ENCODE measurements at regions not wholly inside any gene's neighbourhood (a gene's known extent, or its start where the extent isn't known, plus 50 kb on each side); places are given as distances from the start of the nearest gene placed in this dataset.

DNA sequence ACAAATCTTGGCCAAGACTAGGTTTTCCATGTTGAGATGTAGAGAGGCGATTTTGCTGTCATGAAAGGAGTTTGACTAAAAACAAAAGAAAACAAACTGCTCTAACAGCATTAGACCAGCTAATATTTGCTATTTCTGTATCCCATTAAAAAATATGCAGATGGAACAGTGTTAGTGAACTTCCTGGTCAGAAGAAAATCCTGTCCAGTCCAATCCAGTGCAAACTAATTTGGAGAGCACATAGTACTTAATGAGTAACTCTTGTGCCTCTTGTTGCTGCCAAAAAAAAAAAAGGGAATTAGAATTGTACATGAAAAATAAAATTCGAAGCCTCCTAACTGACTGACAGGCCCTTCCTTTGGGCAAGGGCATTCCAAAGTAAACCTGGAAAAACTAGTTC, 298.8 kb downstream of the ETNK1 start (continued):
- TF ChIP-seq, protein P1, sequence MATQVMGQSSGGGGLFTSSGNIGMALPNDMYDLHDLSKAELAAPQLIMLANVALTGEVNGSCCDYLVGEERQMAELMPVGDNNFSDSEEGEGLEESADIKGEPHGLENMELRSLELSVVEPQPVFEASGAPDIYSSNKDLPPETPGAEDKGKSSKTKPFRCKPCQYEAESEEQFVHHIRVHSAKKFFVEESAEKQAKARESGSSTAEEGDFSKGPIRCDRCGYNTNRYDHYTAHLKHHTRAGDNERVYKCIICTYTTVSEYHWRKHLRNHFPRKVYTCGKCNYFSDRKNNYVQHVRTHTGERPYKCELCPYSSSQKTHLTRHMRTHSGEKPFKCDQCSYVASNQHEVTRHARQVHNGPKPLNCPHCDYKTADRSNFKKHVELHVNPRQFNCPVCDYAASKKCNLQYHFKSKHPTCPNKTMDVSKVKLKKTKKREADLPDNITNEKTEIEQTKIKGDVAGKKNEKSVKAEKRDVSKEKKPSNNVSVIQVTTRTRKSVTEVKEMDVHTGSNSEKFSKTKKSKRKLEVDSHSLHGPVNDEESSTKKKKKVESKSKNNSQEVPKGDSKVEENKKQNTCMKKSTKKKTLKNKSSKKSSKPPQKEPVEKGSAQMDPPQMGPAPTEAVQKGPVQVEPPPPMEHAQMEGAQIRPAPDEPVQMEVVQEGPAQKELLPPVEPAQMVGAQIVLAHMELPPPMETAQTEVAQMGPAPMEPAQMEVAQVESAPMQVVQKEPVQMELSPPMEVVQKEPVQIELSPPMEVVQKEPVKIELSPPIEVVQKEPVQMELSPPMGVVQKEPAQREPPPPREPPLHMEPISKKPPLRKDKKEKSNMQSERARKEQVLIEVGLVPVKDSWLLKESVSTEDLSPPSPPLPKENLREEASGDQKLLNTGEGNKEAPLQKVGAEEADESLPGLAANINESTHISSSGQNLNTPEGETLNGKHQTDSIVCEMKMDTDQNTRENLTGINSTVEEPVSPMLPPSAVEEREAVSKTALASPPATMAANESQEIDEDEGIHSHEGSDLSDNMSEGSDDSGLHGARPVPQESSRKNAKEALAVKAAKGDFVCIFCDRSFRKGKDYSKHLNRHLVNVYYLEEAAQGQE (IDR thresholded peaks at IDR 0.05): no peak
- TF ChIP-seq SP1 (IDR thresholded peaks at IDR 0.05) (no peak), FOXA1 (IDR thresholded peaks at IDR 0.05) (no peak), MAX (IDR thresholded peaks at IDR 0.05) (no peak), NR2F2 (IDR thresholded peaks at IDR 0.05) (no peak), RXRA (IDR thresholded peaks at IDR 0.05) (no peak), JUND (IDR thresholded peaks at IDR 0.05) (no peak), TAF1 (conservative IDR thresholded peaks at IDR 0.05) (no peak)

DNA sequence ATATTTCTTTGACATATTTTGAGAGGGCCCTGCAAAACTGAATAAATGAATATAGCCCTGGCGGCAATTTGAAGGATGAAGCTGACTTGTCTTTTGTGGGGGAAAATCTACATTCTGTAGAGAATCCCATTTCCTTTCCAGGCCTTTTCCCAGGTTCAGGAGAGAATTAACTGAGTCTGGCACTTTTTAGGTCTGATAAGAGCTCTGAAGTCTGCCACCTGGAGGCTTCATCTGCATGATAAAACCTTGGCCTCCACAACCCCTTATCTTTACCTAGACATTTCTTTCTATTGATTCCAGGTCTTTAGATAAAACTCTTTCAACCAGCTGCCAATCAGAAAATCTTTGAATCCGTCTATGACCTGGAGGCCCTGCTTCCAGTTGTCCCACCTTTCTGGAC, 299.4 kb downstream of the ETNK1 start:
- Histone ChIP-seq H3K4me3 (ENCODE audit: low read depth in 1 of 3, low read length in 3 of 3) (no peak overlapping the region), H3K9ac (ENCODE audit: low read depth in 1 of 2, low read length in 2 of 2) (no peak overlapping the region), H3K9me3 (ENCODE audit: control insufficient read depth in 4 of 4, low read length in 3 of 4) (no peaks in the 10 kb centered on the region), H3K4me1 (ENCODE audit: control insufficient read depth in 4 of 4, insufficient read depth in 4 of 4, low read length in 3 of 4) (peaks cover 0 to 10% (median 3%) of the 10 kb centered on the region in 4 donors), H3K27ac (ENCODE audit: low read depth in 1 of 2, low read length in 2 of 2) (no peak overlapping the region), H3K36me3 (ENCODE audit: control insufficient read depth in 4 of 4, insufficient read depth in 3 of 4, low read depth in 1 of 4, low read length in 3 of 4) (no peaks in the 10 kb centered on the region), H3K27me3 (ENCODE audit: control insufficient read depth in 4 of 4, insufficient read depth in 4 of 4, low read length in 3 of 4) (no peaks in the 10 kb centered on the region)
- no peak for DNase-seq (ENCODE audit: low spot score)
- TF ChIP-seq HNF4G (IDR thresholded peaks at IDR 0.05): no peak
- no peak for TF ChIP-seq RAD21 (IDR thresholded peaks at IDR 0.05)
- TF ChIP-seq HNF4A (conservative IDR thresholded peaks at IDR 0.05): no peak
- no peak for TF ChIP-seq YY1 (IDR thresholded peaks at IDR 0.05)
- no peak for TF ChIP-seq RXRA (IDR thresholded peaks at IDR 0.05)
- no peak for TF ChIP-seq JUND (IDR thresholded peaks at IDR 0.05)
- TF ChIP-seq, protein P2, sequence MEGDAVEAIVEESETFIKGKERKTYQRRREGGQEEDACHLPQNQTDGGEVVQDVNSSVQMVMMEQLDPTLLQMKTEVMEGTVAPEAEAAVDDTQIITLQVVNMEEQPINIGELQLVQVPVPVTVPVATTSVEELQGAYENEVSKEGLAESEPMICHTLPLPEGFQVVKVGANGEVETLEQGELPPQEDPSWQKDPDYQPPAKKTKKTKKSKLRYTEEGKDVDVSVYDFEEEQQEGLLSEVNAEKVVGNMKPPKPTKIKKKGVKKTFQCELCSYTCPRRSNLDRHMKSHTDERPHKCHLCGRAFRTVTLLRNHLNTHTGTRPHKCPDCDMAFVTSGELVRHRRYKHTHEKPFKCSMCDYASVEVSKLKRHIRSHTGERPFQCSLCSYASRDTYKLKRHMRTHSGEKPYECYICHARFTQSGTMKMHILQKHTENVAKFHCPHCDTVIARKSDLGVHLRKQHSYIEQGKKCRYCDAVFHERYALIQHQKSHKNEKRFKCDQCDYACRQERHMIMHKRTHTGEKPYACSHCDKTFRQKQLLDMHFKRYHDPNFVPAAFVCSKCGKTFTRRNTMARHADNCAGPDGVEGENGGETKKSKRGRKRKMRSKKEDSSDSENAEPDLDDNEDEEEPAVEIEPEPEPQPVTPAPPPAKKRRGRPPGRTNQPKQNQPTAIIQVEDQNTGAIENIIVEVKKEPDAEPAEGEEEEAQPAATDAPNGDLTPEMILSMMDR (IDR thresholded peaks at IDR 0.05; ENCODE audit: low read depth, low read length, missing input control): no peak
- no peak for TF ChIP-seq TAF1 (conservative IDR thresholded peaks at IDR 0.05)
- TF ChIP-seq SP1 (IDR thresholded peaks at IDR 0.05): no peak
- 94% methylated on average over 2 of the region's 2 CpGs for WGBS

DNA sequence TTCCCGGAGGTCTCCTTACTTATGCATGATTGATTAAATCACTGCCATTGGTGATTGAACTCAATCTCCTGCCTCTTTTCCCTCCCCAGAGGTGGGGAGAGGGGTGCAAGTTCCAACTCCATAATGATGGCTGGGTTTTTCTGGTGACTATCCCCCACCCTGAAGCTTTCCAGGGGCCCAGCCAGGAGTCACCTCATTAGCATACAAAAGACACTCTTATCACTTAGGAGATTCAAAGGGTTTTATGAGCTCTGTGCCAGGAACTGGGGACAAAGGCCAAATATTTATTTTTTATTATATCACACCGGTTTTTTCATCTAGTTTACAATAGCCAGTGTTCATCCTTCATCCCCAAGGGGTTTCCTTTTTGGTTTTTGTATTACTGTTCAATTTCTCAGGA, 300.7 kb downstream of the ETNK1 start:
- no peak overlapping the region for H3K9ac ChIP-seq (ENCODE audit: low read depth in 1 of 2, low read length in 2 of 2)
- H3K9me3 ChIP-seq (ENCODE audit: control insufficient read depth in 4 of 4, low read length in 3 of 4): no peaks in the 10 kb centered on the region
- H3K4me1 ChIP-seq (ENCODE audit: control insufficient read depth in 4 of 4, insufficient read depth in 4 of 4, low read length in 3 of 4): peaks cover 0 to 2% (median 0%) of the 10 kb centered on the region in 4 donors
- H3K27me3 ChIP-seq (ENCODE audit: control insufficient read depth in 4 of 4, insufficient read depth in 4 of 4, low read length in 3 of 4): no peaks in the 10 kb centered on the region
- no peak overlapping the region for H3K4me3 ChIP-seq (ENCODE audit: low read depth in 1 of 3, low read length in 3 of 3)
- H3K27ac ChIP-seq (ENCODE audit: low read depth in 1 of 2, low read length in 2 of 2): no peak overlapping the region
- no peak for DNase-seq (ENCODE audit: low spot score)
- H3K36me3 ChIP-seq (ENCODE audit: control insufficient read depth in 4 of 4, insufficient read depth in 3 of 4, low read depth in 1 of 4, low read length in 3 of 4): no peaks in the 10 kb centered on the region
- 74% methylated on average over 2 of the region's 2 CpGs for WGBS
- TF ChIP-seq RXRA (IDR thresholded peaks at IDR 0.05) (no peak), HNF4A (conservative IDR thresholded peaks at IDR 0.05) (no peak), JUND (IDR thresholded peaks at IDR 0.05) (no peak), RAD21 (IDR thresholded peaks at IDR 0.05) (no peak), NR2F2 (IDR thresholded peaks at IDR 0.05) (no peak), GABPA (IDR thresholded peaks at IDR 0.05 in 1 of 2, conservative IDR thresholded peaks at IDR 0.05 in 1 of 2) (no peak), HNF4G (IDR thresholded peaks at IDR 0.05) (no peak), MAX (IDR thresholded peaks at IDR 0.05) (no peak)
- TF ChIP-seq, protein P1 (IDR thresholded peaks at IDR 0.05): no peak
- TF ChIP-seq, protein P2 (IDR thresholded peaks at IDR 0.05; ENCODE audit: low read depth, low read length, missing input control): no peak
- TF ChIP-seq, protein P3, sequence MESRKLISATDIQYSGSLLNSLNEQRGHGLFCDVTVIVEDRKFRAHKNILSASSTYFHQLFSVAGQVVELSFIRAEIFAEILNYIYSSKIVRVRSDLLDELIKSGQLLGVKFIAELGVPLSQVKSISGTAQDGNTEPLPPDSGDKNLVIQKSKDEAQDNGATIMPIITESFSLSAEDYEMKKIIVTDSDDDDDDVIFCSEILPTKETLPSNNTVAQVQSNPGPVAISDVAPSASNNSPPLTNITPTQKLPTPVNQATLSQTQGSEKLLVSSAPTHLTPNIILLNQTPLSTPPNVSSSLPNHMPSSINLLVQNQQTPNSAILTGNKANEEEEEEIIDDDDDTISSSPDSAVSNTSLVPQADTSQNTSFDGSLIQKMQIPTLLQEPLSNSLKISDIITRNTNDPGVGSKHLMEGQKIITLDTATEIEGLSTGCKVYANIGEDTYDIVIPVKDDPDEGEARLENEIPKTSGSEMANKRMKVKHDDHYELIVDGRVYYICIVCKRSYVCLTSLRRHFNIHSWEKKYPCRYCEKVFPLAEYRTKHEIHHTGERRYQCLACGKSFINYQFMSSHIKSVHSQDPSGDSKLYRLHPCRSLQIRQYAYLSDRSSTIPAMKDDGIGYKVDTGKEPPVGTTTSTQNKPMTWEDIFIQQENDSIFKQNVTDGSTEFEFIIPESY (IDR thresholded peaks at IDR 0.05): no peak

All from liver (tissue), 8 donors.